ENCODE measurements at regions not wholly inside any gene's neighbourhood (a gene's known extent, or its start where the extent isn't known, plus 50 kb on each side); places are given as distances from the start of the nearest gene placed in this dataset.

GRCh38 chr2:150876251-150876950 lies 385.3 kb downstream of the RBM43 start:
- H3K9ac ChIP-seq (ENCODE audit: low read depth in 1 of 2, low read length in 2 of 2) = no peak overlapping the region
- no peaks in the 10 kb centered on the region for H3K27me3 ChIP-seq (ENCODE audit: control insufficient read depth in 4 of 4, insufficient read depth in 4 of 4, low read length in 3 of 4)
- H3K4me3 ChIP-seq (ENCODE audit: low read depth in 1 of 3, low read length in 3 of 3) = no peak overlapping the region
- 73% methylated on average over 5 of the region's 5 CpGs for WGBS
- no peaks in the 10 kb centered on the region for H3K9me3 ChIP-seq (ENCODE audit: control insufficient read depth in 4 of 4, low read length in 3 of 4)
- TF ChIP-seq SP1 (IDR thresholded peaks at IDR 0.05) (no peak), FOXA1 (IDR thresholded peaks at IDR 0.05) (no peak), MAX (IDR thresholded peaks at IDR 0.05) (no peak), TAF1 (conservative IDR thresholded peaks at IDR 0.05) (no peak), EGR1 (IDR thresholded peaks at IDR 0.05; ENCODE audit: low read depth in 2 of 2) (no peak), HNF4A (conservative IDR thresholded peaks at IDR 0.05) (no peak), NR2F2 (IDR thresholded peaks at IDR 0.05) (no peak), RXRA (IDR thresholded peaks at IDR 0.05) (no peak), RAD21 (IDR thresholded peaks at IDR 0.05) (no peak), ATF3 (IDR thresholded peaks at IDR 0.05) (no peak), YY1 (IDR thresholded peaks at IDR 0.05) (no peak), HNF4G (IDR thresholded peaks at IDR 0.05) (no peak), ZBTB33 (IDR thresholded peaks at IDR 0.05) (no peak), FOXA2 (IDR thresholded peaks at IDR 0.05) (no peak), CTCF (IDR thresholded peaks at IDR 0.05; ENCODE audit: low read depth, low read length, missing input control) (no peak), JUND (IDR thresholded peaks at IDR 0.05) (no peak), GABPA (IDR thresholded peaks at IDR 0.05 in 1 of 2, conservative IDR thresholded peaks at IDR 0.05 in 1 of 2) (no peak)
- DNase-seq (ENCODE audit: low spot score) = no peak
- H3K27ac ChIP-seq (ENCODE audit: low read depth in 1 of 2, low read length in 2 of 2) = no peak overlapping the region
- no peaks in the 10 kb centered on the region for H3K4me1 ChIP-seq (ENCODE audit: control insufficient read depth in 4 of 4, insufficient read depth in 4 of 4, low read length in 3 of 4)
- H3K36me3 ChIP-seq (ENCODE audit: control insufficient read depth in 4 of 4, insufficient read depth in 3 of 4, low read depth in 1 of 4, low read length in 3 of 4) = no peaks in the 10 kb centered on the region

- Histone ChIP-seq H3K4me1 (ENCODE audit: control insufficient read depth in 4 of 4, insufficient read depth in 4 of 4, low read length in 3 of 4) (no peaks in the 10 kb centered on the region), H3K27me3 (ENCODE audit: control insufficient read depth in 4 of 4, insufficient read depth in 4 of 4, low read length in 3 of 4) (no peaks in the 10 kb centered on the region), H3K9me3 (ENCODE audit: control insufficient read depth in 4 of 4, low read length in 3 of 4) (no peaks in the 10 kb centered on the region), H3K27ac (ENCODE audit: low read depth in 1 of 2, low read length in 2 of 2) (no peak overlapping the region), H3K36me3 (ENCODE audit: control insufficient read depth in 4 of 4, insufficient read depth in 3 of 4, low read depth in 1 of 4, low read length in 3 of 4) (no peaks in the 10 kb centered on the region), H3K9ac (ENCODE audit: low read depth in 1 of 2, low read length in 2 of 2) (no peak overlapping the region), H3K4me3 (ENCODE audit: low read depth in 1 of 3, low read length in 3 of 3) (no peak overlapping the region)
- TF ChIP-seq YY1 (IDR thresholded peaks at IDR 0.05) (no peak), HNF4A (conservative IDR thresholded peaks at IDR 0.05) (no peak), NR2F2 (IDR thresholded peaks at IDR 0.05) (no peak), GABPA (IDR thresholded peaks at IDR 0.05 in 1 of 2, conservative IDR thresholded peaks at IDR 0.05 in 1 of 2) (no peak), ZBTB33 (IDR thresholded peaks at IDR 0.05) (no peak), HNF4G (IDR thresholded peaks at IDR 0.05) (no peak), TAF1 (conservative IDR thresholded peaks at IDR 0.05) (no peak), EGR1 (IDR thresholded peaks at IDR 0.05; ENCODE audit: low read depth in 2 of 2) (no peak), SP1 (IDR thresholded peaks at IDR 0.05) (no peak), RAD21 (IDR thresholded peaks at IDR 0.05) (no peak), JUND (IDR thresholded peaks at IDR 0.05) (no peak), ATF3 (IDR thresholded peaks at IDR 0.05) (no peak), REST (IDR thresholded peaks at IDR 0.05) (no peak)
- WGBS = 87% methylated on average over 4 of the region's 4 CpGs
- no peak for DNase-seq (ENCODE audit: low spot score)
These were observed 385.9 kb upstream of the RND3 start for GRCh38 chr2:150873396-150873772.

All from liver (tissue), 8 donors.